Type B pancreatic cell (in vitro differentiated cells): ENCODE measurements at regions not wholly inside any gene's neighbourhood (a gene's known extent, or its start where the extent isn't known, plus 50 kb on each side); places are given as distances from the start of the nearest gene placed in this dataset.

Source experiments
- DNase-seq: peaks from one replicate; pipeline ENCODE4 v3.0.0; 2021; ENCODE audit warnings: mixed read lengths; ENCODE audit not compliant: unreplicated experiment; ENCODE audit errors: extremely low spot score
- H3K27ac Mint-ChIP-seq: 2 replicates; pipeline ENCODE4 v1.8.0; 2021; ENCODE audit warnings: mild to moderate bottlenecking, mixed read lengths
- H3K27me3 Mint-ChIP-seq: 2 replicates; pipeline ENCODE4 v1.8.0; 2021; ENCODE audit warnings: mixed read lengths
- H3K36me3 Mint-ChIP-seq: 2 replicates; pipeline ENCODE4 v1.8.0; 2021; ENCODE audit warnings: mixed read lengths
- H3K4me1 Mint-ChIP-seq: one replicate; pipeline ENCODE4 v1.8.0; 2021; ENCODE audit warnings: mixed read lengths; ENCODE audit not compliant: unreplicated experiment
- H3K4me3 Mint-ChIP-seq: 2 replicates; pipeline ENCODE4 v1.8.0; 2021; ENCODE audit warnings: mild to moderate bottlenecking, mixed read lengths
- H3K9me3 Mint-ChIP-seq: 2 replicates; pipeline ENCODE4 v1.8.0; 2021; ENCODE audit warnings: mixed read lengths
- TF ChIP-seq, protein P1 (sequence below): fragments of 200-600 bp; sonication (generic); conservative IDR thresholded peaks from 2 replicates; pipeline ENCODE4 v1.5.0; 2021; ENCODE audit warnings: antibody characterized with exemption, mild to moderate bottlenecking

DNA sequence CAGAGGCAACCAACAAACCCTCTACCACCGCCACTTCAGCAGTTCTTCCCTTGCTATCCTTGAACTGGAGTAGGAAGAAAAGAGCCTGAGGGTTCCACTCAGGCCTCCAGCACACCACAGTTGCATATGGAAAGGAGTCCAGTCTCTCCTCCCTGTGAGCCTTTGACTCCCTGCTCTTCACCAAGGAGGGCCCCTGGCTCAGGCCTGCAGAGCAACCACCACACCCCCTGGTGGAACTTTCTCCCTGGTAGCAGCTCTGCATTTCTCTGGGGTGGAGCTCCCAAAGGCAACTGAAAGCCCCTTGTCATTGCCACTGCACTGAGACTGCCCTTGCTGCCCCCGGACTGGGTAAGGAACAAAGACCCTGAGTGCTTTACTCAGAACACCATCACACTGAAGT lies 1021.5 kb upstream of the ADGRL2 start:
- H3K27ac Mint-ChIP-seq = no peak overlapping the region
- no peaks in the 10 kb centered on the region for H3K36me3 Mint-ChIP-seq
- no peak for DNase-seq
- no peaks in the 10 kb centered on the region for H3K27me3 Mint-ChIP-seq
- H3K9me3 Mint-ChIP-seq = peaks cover 15% of the 10 kb centered on the region
- no peak overlapping the region for H3K4me3 Mint-ChIP-seq
- TF ChIP-seq, protein P1, sequence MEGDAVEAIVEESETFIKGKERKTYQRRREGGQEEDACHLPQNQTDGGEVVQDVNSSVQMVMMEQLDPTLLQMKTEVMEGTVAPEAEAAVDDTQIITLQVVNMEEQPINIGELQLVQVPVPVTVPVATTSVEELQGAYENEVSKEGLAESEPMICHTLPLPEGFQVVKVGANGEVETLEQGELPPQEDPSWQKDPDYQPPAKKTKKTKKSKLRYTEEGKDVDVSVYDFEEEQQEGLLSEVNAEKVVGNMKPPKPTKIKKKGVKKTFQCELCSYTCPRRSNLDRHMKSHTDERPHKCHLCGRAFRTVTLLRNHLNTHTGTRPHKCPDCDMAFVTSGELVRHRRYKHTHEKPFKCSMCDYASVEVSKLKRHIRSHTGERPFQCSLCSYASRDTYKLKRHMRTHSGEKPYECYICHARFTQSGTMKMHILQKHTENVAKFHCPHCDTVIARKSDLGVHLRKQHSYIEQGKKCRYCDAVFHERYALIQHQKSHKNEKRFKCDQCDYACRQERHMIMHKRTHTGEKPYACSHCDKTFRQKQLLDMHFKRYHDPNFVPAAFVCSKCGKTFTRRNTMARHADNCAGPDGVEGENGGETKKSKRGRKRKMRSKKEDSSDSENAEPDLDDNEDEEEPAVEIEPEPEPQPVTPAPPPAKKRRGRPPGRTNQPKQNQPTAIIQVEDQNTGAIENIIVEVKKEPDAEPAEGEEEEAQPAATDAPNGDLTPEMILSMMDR = no peak
- peaks cover 9% of the 10 kb centered on the region for H3K4me1 Mint-ChIP-seq

DNA sequence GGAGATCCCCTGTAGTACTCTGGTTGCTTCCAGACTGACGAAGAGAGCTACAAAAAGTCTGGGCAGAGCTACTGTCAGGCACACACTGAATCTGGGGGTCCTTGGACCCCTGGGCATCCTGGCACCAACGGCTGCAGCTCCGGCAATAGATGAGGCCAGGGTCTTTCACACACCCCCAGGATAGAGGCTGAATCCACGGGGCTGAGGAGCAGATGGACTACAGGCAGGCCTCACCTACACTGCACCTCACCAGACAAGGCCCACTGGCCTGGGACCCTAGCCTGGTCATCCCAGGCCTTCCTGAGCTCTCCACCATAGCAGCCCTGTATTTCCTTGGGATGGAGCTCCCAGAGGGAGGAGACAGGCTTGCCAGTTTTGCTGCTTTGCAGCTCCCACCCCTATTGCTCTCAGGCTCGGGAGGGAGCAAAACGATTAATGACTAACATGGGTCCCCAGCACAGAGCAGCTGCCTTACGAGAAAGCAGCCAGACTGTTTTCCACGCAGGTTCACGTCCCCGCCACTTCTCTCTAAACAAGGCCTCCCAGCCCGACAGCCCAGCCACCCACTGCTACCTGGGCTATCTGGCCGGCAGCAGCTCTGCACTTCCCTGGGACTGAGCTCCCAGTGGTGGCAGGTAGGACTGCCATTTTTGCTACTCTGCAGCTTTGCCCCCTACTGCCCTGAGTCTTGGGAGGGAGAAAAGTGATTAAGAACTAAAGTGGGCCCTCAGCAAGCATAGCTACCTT lies 1022.5 kb upstream of the ADGRL2 start:
- Mint-ChIP-seq H3K36me3 (no peaks in the 10 kb centered on the region), H3K4me1 (peaks cover 9% of the 10 kb centered on the region), H3K27me3 (no peaks in the 10 kb centered on the region), H3K27ac (no peak overlapping the region), H3K4me3 (no peak overlapping the region), H3K9me3 (peaks cover 15% of the 10 kb centered on the region)
- DNase-seq = no peak
- TF ChIP-seq, protein P1 = no peak

GRCh38 chr1:80776266-80776665 lies 1024.5 kb upstream of the ADGRL2 start:
- Mint-ChIP-seq H3K36me3 (no peaks in the 10 kb centered on the region), H3K27ac (no peak overlapping the region), H3K4me3 (no peak overlapping the region), H3K4me1 (peaks cover 9% of the 10 kb centered on the region), H3K9me3 (peaks cover 7% of the 10 kb centered on the region), H3K27me3 (no peaks in the 10 kb centered on the region)
- no peak for DNase-seq
- TF ChIP-seq, protein P1 = no peak

GRCh38 chr1:80769208-80769750 lies 1031.5 kb upstream of the ADGRL2 start:
- H3K4me3 Mint-ChIP-seq = no peak overlapping the region
- TF ChIP-seq, protein P1 = no peak
- no peaks in the 10 kb centered on the region for H3K9me3 Mint-ChIP-seq
- H3K4me1 Mint-ChIP-seq = peaks cover 17% of the 10 kb centered on the region
- no peaks in the 10 kb centered on the region for H3K27me3 Mint-ChIP-seq
- H3K27ac Mint-ChIP-seq = no peak overlapping the region
- no peaks in the 10 kb centered on the region for H3K36me3 Mint-ChIP-seq
- no peak for DNase-seq

DNA sequence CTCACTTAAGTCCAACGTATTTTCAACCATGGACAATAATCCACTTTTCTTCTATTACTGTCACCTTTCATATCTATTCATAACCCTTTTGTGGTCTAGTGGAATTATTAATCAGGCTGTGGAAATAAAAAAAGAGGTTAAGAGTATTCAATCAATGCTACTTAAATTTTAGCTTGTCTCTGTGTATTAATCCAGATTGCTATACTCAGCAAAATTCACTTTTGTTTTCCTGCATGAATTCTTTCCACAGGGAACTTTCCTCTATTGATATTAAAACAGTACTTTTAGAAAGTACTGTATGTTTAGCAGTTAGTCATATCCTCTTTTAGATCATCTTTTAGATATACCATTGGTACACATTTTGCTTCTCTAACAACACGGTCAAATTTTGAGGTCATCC lies 1033.0 kb upstream of the ADGRL2 start:
- Mint-ChIP-seq H3K4me1 (peaks cover 17% of the 10 kb centered on the region), H3K36me3 (no peaks in the 10 kb centered on the region), H3K9me3 (peaks cover 7% of the 10 kb centered on the region), H3K27me3 (no peaks in the 10 kb centered on the region), H3K27ac (no peak overlapping the region), H3K4me3 (no peak overlapping the region)
- TF ChIP-seq, protein P1 = no peak
- no peak for DNase-seq
